SH-SY5Y (cell line): ENCODE measurements at regions not wholly inside any gene's neighbourhood (a gene's known extent, or its start where the extent isn't known, plus 50 kb on each side); places are given as distances from the start of the nearest gene placed in this dataset.

ENCODE experiments used
- GATA2 ChIP-seq: IDR thresholded peaks from 2 replicates; pipeline ENCODE4 v1.6.1; 2011; ENCODE audit warnings: mild to moderate bottlenecking, low read depth, low read length
- GATA3 ChIP-seq: IDR thresholded peaks from 2 replicates; pipeline ENCODE4 v1.6.1; 2011; ENCODE audit warnings: low read depth, mild to moderate bottlenecking, low read length, moderate library complexity

DNA sequence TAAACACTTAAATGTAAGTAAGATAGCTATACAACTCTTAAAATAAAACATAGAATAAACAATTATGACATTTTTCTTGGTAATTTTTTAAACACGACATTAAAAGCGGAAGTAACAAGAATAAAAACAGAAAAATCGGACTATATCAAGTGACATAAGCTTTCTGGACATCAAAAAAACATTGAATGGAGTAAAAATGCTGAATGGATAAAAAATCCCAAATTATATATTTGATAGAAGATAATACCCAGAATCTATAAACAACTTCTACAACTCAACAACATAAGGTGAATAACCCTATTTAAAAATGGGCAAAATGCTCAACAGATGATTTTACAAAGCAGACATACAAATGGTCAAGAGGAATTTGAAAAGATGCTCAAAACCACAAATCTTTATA, 1866.5 kb downstream of the TP53TG3F start:
- TF ChIP-seq GATA2 (no peak), GATA3 (no peak)

DNA sequence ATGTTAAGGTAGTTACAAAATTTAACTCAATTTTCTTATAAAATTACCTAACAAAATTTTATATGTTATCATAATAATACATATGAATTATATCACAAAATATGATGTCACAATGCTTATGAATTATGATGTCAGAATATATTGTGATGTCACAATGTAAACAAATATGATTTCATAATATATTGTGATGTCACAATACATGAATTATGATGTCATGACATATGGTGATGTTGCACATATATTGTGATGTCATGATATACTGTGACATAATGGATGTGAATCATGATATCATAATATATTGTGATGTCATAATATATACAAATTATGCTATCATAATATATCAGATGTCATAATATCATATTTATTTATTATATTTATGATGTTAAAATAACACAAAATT, 1879.9 kb downstream of the TP53TG3F start:
- TF ChIP-seq GATA3 (no peak), GATA2 (no peak)

DNA sequence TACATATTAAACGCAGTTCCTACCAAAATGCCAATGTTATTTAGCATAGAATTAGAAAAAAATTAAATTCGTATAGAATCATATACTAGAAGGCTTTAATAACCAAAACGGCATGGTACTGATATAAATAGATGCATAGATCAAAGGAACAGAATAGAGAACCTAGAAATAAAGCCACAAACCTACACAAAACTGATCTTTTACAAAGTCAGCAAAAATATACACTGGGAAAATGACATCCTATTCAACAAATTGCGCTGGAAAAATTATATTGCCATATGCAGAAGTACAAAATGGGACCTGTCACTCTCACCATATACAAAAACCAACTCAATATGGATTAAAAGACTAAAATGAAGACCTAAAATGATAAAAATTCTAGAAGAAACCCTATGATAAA, 1882.6 kb downstream of the TP53TG3F start:
- TF ChIP-seq GATA2: no peak
- no peak for TF ChIP-seq GATA3

DNA sequence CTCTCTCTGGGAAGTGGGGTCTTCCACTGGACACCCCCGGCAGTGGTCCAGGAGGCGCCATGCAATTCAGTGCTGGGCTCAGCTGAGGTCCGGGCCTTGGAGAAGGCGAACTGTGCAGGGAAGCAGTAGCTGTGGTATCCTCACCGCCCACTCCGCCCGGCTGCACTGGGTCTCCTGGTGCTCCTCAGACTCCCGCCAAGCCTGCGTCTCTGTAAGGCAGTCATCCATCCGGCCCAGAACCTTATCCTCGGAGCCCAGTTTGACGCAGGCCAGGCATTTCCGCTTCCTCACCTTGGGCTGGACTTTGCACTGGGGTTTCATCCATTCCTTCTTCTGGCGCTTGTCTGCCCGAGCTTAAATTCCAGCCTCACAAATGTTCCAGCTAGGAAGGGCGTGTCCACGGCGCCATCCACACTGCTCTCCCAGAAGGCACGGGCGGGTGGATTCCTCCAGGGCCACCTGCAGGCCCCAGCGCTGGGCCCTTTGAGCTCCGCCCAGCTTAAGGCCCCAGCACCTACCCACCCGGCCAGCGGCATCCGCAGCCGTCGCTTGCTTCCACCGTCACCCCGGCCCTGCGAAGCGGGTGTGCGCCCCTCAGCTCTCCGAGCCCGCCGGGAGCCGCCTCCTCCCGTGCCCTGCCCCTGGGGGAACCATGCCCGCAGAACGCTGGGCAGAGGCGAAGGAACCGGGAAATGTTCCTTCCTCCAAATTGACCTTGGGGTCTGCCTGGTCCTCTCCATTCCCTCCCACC, 1884.8 kb downstream of the TP53TG3F start:
- TF ChIP-seq GATA2 (no peak), GATA3 (no peak)

DNA sequence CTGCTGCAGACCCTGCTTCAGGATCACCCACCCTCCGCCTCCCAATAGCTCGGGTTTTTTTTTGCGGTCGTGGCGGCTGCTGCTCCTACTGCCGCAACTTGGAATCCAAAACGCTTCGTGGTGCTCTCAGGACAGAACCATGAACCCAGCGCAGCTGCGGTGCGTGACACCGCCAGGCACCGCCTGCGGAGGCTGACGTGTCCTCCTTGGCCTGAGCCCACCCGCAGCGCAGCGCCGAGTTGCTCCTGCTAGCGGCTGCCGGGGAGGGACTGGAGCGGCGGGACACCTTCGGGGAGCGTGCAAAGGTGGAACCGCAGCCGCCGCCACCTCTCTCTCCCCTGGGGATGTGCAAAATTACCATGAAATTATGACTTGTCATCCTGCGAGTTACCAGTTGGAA, 1893.0 kb downstream of the TP53TG3F start:
- TF ChIP-seq GATA2 (no peak), GATA3 (no peak)

DNA sequence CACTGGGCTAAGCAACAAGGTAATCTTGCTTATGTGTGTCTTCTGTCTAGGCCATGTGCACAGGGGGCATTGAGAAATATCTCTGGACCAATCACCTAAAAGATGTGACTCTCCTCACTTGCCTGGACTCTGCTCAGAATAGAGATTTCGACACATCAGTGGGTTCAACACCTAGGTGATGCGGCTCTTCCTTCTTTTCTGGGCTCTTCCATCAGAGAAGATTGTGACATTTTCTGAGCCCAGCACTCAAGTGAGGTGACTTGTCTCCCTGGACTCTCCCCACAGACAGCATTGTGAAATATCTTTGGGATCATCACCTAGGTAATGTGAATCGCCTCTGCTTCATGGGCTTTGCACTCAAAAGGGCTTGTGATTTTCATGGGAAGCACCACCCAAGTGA, 1904.1 kb downstream of the TP53TG3F start:
- TF ChIP-seq GATA2 (no peak), GATA3 (no peak)

DNA sequence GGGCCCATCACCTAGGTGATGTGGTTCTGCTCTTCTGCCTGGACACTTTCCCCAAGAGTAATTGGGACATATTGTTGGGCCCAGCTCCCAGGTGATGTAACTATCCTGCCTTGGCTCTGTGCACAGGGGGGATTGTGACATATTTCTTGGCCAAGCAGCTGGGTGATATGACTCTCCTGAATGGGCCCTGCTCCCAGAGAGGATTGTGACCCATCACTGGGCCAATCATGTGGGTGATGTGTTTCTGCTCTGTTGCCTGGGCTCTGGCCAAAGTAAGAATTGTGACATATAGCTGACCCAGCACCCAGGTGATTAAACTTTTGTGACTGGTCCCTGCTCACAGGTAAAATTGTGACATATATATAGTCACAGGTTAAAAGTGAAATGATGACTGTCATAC, 1904.9 kb downstream of the TP53TG3F start:
- TF ChIP-seq GATA2: no peak
- TF ChIP-seq GATA3: no peak

DNA sequence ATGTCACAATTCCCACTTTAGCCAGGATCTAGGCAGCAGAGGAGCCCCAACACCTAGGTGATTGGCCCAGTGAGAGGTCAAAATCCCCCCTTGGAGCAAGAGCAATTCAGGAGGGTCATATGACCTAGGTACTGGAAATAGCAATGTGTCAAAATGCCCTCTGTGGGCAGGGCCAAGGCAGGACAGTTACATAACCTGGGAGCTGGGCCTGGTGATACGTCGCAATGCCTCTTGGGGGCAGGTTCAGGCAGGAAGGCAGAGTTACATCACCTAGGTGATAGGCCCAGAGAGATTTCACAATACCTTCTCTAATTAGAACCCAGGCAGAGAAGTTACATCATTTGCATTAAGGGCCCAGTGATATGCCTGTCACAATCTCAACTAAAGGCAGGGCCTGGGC, 1906.3 kb downstream of the TP53TG3F start:
- TF ChIP-seq GATA3: no peak
- TF ChIP-seq GATA2: no peak

DNA sequence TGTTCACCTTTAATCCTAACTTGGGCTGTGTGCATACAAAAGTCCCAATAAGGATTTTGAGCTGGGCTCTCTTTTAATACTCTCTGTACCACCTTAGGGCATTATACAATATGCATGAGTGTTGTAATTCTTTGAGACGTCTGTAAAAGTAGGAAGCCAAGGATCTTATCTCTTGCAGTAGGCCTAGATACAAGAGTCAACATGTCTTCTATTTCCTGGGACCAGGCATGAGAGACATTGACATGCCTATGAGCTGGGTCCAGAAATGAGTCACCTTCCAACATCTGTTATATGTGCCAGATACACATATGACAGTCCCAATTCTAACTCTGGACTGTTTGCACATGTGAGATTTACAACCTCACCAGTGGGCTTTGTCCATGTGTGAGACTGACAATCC, 1911.2 kb downstream of the TP53TG3F start:
- TF ChIP-seq GATA2 (no peak), GATA3 (no peak)

DNA sequence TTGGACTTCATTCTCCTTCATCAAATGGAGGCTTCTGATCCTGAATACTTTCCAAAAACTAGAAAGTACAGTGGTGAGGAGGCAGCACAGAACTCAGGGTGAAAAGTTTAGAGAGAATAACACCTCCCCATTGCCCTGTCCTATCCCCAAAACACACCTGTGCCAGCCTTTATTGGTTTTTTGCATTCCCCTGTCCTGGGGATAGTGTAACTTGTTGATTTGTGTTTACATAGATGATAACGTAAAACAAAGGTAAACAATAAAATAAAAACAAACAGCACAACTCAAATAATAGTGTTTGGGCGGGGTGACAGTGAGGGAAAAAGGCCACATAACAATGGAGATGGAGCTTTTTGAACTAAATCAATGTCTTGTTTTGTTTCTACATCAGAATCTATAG, 1917.7 kb downstream of the TP53TG3F start:
- no peak for TF ChIP-seq GATA3
- no peak for TF ChIP-seq GATA2

DNA sequence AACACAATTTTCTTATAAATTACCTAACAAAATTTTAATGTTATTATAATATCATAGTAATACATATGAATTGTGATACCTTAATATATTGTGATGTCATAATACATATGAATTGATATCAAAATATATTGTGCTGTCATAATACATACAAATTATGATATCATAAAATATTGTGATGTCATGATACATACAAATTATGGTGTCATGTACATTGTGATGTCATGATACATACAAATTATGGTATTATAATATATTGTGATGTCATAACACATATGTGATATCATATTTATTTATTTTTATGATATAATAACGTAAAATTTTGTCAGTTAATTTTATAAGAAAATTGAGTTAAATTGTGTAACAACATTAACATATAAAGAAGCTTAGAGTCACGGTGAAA, 1927.2 kb downstream of the TP53TG3F start:
- no peak for TF ChIP-seq GATA2
- no peak for TF ChIP-seq GATA3

DNA sequence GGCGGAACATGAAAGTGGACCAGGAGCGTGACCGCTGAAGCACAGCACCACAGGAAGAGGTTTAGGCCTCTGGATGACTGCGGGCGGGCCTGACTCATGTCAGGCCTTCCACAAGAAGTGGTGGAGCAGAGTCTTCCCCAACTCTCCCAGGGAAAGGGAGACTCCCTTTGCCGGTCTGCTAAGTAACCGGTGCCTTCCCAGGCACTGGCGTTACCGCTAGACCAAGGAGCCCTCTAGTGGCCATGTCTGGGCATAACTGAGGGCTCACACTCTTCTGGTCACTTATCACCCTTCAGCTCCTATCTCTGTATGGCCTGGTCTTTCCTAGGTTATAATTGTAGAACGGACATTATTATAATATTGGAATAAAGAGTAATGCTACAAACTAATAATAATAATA, 1931.9 kb downstream of the TP53TG3F start:
- TF ChIP-seq GATA3 (no peak), GATA2 (no peak)

DNA sequence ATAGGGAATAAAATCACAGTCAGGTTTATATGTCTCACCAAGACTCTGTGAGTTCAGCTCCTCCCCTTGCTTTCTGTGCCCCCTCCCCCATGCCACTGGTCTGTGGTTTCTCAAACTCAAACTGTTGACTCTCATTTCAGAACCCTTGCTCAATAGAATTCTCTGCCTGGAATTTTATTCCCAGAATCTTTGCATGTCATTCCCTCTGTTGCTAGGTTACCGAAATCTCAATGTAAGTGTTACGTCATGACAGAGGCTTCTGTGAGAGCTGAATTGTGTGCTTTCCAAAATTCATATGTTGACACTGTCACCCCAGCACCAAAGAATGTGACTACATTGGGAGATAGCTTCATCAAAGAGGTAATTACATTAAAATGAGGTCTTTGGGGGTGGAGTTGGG, 1938.8 kb downstream of the TP53TG3F start:
- no peak for TF ChIP-seq GATA3
- no peak for TF ChIP-seq GATA2

DNA sequence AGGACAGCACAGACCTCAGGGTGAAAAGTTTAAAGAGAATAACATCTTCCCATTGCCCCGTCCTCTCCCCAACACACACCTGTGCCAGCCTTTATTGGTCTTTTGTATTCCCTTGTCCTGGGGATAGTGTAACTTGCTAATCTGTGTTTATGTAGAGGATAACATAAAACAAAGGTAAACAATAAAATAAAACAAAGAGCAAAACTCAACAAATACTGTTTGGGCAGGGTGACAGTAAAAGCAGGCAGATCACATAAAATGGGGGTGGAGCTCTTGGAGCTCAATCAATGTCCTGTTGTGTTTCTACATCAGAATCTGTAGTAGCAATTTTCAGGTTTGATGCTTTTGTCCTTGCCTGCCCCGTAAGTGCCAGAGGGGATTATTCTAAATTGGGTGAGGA, 1939.7 kb downstream of the TP53TG3F start:
- TF ChIP-seq GATA2: no peak
- no peak for TF ChIP-seq GATA3

DNA sequence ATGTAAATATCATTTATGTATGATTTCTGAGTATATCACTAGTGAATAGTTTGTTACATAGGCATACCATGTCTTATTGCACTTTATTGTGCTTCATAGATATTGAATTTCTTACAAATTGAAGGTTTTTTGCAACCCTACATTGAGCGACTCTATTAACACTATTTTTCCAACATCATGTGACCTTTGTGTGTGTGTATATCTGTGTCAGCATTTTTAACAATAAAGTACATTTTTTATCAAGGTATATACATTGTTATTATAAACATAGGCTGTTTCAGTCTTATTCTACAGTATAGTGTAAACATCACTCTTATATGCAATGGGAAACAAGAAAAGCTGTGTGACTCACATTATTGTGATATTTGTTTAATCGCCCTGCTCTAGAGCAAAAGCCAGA, 1944.9 kb downstream of the TP53TG3F start:
- no peak for TF ChIP-seq GATA3
- no peak for TF ChIP-seq GATA2

DNA sequence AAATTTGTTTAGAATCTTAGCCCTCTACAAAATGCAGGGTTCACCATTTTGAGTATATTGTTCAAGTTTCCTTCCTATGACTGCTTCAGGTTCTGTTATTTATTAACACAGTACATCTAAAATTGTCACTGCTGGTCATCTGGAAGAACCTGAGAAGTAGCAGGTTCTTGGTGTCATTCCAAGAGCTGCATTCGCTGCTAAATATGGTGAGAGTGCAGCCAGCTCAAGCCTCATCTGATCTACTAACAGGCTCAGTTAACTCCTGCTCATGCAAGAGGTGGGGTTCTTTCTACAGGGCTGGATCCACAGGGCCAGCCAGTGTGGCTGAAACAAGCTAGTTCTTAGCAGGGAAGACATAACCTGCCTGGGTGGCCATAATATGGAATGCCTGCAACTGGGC, 1946.1 kb downstream of the TP53TG3F start:
- TF ChIP-seq GATA3 (no peak), GATA2 (no peak)
